GM23338 (cell line): ENCODE measurements at regions not wholly inside any gene's neighbourhood (a gene's known extent, or its start where the extent isn't known, plus 50 kb on each side); places are given as distances from the start of the nearest gene placed in this dataset.

Experiments used
- ATAC-seq: fragments of 200-7000 bp; cut with Tn5 transposase; 3 replicates; pipeline ENCODE4 v1.9.1; 2020
- DNase-seq: peaks from one replicate; pipeline ENCODE4 v3.0.0-alpha.2; 2015; ENCODE audit warnings: low spot score
- H2AFZ ChIP-seq: fragments of 200-600 bp; sonication (generic); 2 replicates; pipeline ENCODE4 v1.8.0; 2016; ENCODE audit warnings: antibody characterized with exemption, mild to moderate bottlenecking, moderate library complexity
- H3F3A ChIP-seq: fragments of 200-600 bp; sonication (generic); replicated peaks from 2 replicates; pipeline ENCODE4 v1.8.0; 2017; ENCODE audit warnings: antibody characterized with exemption, mixed run types, low read depth
- H3K27ac ChIP-seq: fragments of 200-600 bp; sonication (generic); 2 replicates; pipeline ENCODE4 v1.6.1; 2016; ENCODE audit warnings: low read depth
- H3K27me3 ChIP-seq: fragments of 200-600 bp; sonication (generic); 2 replicates; pipeline ENCODE4 v1.8.0; 2016; ENCODE audit warnings: mild to moderate bottlenecking, mixed run types, moderate library complexity; ENCODE audit not compliant: insufficient read depth
- H3K36me3 ChIP-seq: fragments of 200-600 bp; sonication (generic); 2 replicates; pipeline ENCODE4 v1.8.0; 2016; ENCODE audit warnings: mild to moderate bottlenecking; ENCODE audit not compliant: insufficient read depth
- H3K4me1 ChIP-seq: fragments of 200-600 bp; sonication (generic); 2 replicates; pipeline ENCODE4 v1.8.0; 2016; ENCODE audit warnings: mild to moderate bottlenecking, moderate library complexity; ENCODE audit not compliant: insufficient read depth
- H3K4me2 ChIP-seq: fragments of 200-600 bp; sonication (generic); 2 replicates; pipeline ENCODE4 v1.7.1; 2017; ENCODE audit warnings: mixed run types
- H3K4me3 ChIP-seq: fragments of 200-600 bp; sonication (generic); 2 replicates; pipeline ENCODE4 v1.6.1; 2016; ENCODE audit warnings: mixed run types
- H3K79me2 ChIP-seq: fragments of 200-600 bp; sonication (generic); replicated peaks from 2 replicates; pipeline ENCODE4 v1.8.0; 2017; ENCODE audit warnings: mild to moderate bottlenecking; ENCODE audit not compliant: insufficient read depth
- H3K9me2 ChIP-seq: fragments of 200-600 bp; sonication (generic); 2 replicates; pipeline ENCODE4 v1.8.0; 2017; ENCODE audit not compliant: insufficient read depth
- H4K20me1 ChIP-seq: fragments of 200-600 bp; sonication (generic); replicated peaks from 2 replicates; pipeline ENCODE4 v1.8.0; 2017; ENCODE audit warnings: mild to moderate bottlenecking; ENCODE audit not compliant: insufficient read depth
- H3K27ac Mint-ChIP-seq: 2 replicates; pipeline ENCODE4 v1.8.0; 2020; ENCODE audit warnings: inconsistent platforms, mild to moderate bottlenecking, moderate library complexity, mixed read lengths
- H3K27me3 Mint-ChIP-seq: 3 replicates; pipeline ENCODE4 v1.8.0; 2022; ENCODE audit warnings: low read depth, mild to moderate bottlenecking, moderate library complexity, mixed read lengths, inconsistent platforms; ENCODE audit not compliant: insufficient read depth, poor library complexity
- H3K36me3 Mint-ChIP-seq: 3 replicates; pipeline ENCODE4 v1.8.0; 2021; ENCODE audit warnings: low read depth, mild to moderate bottlenecking, inconsistent platforms, moderate library complexity, mixed read lengths
- H3K4me1 Mint-ChIP-seq: 3 replicates; pipeline ENCODE4 v1.8.0; 2020; ENCODE audit warnings: mild to moderate bottlenecking, inconsistent platforms, mixed read lengths
- H3K4me3 Mint-ChIP-seq: 3 replicates; pipeline ENCODE4 v1.8.0; 2021; ENCODE audit warnings: moderate library complexity, mild to moderate bottlenecking, inconsistent platforms, mixed read lengths
- H3K9me3 Mint-ChIP-seq: 3 replicates; pipeline ENCODE4 v1.8.0; 2020; ENCODE audit warnings: moderate library complexity, mild to moderate bottlenecking, inconsistent platforms, mixed read lengths
- CTCF ChIP-seq, 2 experiments: fragments of 200-600 bp in 1 of 2; sonication (generic) in 1 of 2; conservative IDR thresholded peaks; 2 replicates each; pipeline versions ENCODE4 v1.5.1 to v1.6.1; 2016 to 2017; ENCODE audit warnings: antibody characterized with exemption in 2 of 2, low read depth in 2 of 2, mild to moderate bottlenecking in 2 of 2, moderate library complexity in 1 of 2
- EZH2 ChIP-seq: fragments of 200-600 bp; sonication (generic); IDR thresholded peaks from one replicate; pipeline ENCODE4 v1.8.0; 2017; ENCODE audit warnings: antibody characterized with exemption, mild to moderate bottlenecking, low read depth; ENCODE audit not compliant: unreplicated experiment
- ZNF331 ChIP-seq: fragments of 250-450 bp; sonication (Bioruptor Pico); IDR thresholded peaks from 2 replicates; pipeline ENCODE4 v1.5.0; 2020; ENCODE audit warnings: low read depth, mild to moderate bottlenecking, moderate library complexity
- ZNF462 ChIP-seq: fragments of 250-450 bp; sonication (Bioruptor Pico); IDR thresholded peaks from 2 replicates; pipeline ENCODE4 v1.5.0; 2020; ENCODE audit warnings: mild to moderate bottlenecking, moderate library complexity
- TF ChIP-seq, protein P1 (sequence below): IDR thresholded peaks from one replicate; pipeline ENCODE4 v1.6.1; 2018; ENCODE audit warnings: antibody characterized with exemption; ENCODE audit not compliant: unreplicated experiment
- TF ChIP-seq, protein P2 (sequence below): IDR thresholded peaks from 2 replicates; pipeline ENCODE4 v1.6.1; 2016; ENCODE audit warnings: antibody characterized with exemption

DNA sequence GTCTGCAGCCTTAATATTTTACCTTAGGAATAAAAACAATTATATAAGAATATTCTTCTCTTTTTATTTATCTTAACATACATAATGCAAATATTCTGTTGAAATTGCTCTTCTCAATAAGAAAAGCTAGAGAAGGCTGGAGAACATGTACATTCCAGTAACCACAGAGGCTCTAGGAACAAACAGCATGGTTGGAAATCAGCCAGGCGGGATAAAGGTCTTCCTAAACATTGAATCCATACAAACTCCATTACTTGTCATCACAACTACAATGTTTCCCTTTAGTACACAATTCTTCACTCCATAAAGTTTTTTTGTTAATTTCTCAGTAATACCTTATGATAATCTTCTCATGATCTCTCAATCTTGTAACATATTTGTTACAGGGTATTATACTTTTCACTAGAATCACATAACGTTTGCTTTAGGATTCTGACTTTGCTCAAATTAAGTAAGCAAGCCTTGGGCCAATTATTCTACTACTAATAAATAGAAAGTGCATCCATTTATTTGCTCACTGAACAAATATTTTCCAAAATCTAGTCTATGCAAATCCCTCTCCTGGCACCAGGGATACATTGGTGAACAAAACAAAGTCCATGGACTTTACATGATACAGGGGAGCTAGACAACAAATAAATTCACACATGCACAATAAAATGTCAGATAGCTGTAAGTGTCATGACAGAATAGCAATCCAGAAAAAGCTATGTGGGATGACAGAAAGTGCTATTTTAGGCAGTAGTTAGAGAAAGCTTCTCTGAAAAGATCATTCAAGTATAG is 237.5 kb upstream of the TMTC1 start:
- H3K36me3 ChIP-seq: no peaks in the 10 kb centered on the region; the same call in 1 of the 2 replicates
- H3K27ac Mint-ChIP-seq: no peak overlapping the region
- H3K27ac ChIP-seq: no peak overlapping the region
- no peak overlapping the region for H3K4me2 ChIP-seq
- no peaks in the 10 kb centered on the region for H3K27me3 ChIP-seq
- H3K36me3 Mint-ChIP-seq: peaks cover 20% of the 10 kb centered on the region
- peaks cover 23% of the 10 kb centered on the region for H3K9me3 Mint-ChIP-seq
- H3K4me1 Mint-ChIP-seq: peaks cover 6% of the 10 kb centered on the region; the same call in 2 of the 3 replicates
- peaks cover 12% of the 10 kb centered on the region for H3K9me2 ChIP-seq
- no peak for DNase-seq
- no peak overlapping the region for H3K4me3 Mint-ChIP-seq
- TF ChIP-seq, protein P1, sequence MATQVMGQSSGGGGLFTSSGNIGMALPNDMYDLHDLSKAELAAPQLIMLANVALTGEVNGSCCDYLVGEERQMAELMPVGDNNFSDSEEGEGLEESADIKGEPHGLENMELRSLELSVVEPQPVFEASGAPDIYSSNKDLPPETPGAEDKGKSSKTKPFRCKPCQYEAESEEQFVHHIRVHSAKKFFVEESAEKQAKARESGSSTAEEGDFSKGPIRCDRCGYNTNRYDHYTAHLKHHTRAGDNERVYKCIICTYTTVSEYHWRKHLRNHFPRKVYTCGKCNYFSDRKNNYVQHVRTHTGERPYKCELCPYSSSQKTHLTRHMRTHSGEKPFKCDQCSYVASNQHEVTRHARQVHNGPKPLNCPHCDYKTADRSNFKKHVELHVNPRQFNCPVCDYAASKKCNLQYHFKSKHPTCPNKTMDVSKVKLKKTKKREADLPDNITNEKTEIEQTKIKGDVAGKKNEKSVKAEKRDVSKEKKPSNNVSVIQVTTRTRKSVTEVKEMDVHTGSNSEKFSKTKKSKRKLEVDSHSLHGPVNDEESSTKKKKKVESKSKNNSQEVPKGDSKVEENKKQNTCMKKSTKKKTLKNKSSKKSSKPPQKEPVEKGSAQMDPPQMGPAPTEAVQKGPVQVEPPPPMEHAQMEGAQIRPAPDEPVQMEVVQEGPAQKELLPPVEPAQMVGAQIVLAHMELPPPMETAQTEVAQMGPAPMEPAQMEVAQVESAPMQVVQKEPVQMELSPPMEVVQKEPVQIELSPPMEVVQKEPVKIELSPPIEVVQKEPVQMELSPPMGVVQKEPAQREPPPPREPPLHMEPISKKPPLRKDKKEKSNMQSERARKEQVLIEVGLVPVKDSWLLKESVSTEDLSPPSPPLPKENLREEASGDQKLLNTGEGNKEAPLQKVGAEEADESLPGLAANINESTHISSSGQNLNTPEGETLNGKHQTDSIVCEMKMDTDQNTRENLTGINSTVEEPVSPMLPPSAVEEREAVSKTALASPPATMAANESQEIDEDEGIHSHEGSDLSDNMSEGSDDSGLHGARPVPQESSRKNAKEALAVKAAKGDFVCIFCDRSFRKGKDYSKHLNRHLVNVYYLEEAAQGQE: no peak
- TF ChIP-seq CTCF (conservative IDR thresholded peaks at IDR 0.05; ENCODE audit: low read depth in 2 of 2) (no peak), ZNF331 (CRISPR knock-in tag) (no peak)
- no peaks in the 10 kb centered on the region for H3F3A ChIP-seq
- H4K20me1 ChIP-seq: no peaks in the 10 kb centered on the region
- no peak overlapping the region for H3K4me3 ChIP-seq
- no peaks in the 10 kb centered on the region for H3K79me2 ChIP-seq
- H2AFZ ChIP-seq: no peak overlapping the region
- H3K4me1 ChIP-seq: no peaks in the 10 kb centered on the region
- no peak for ATAC-seq
- H3K27me3 Mint-ChIP-seq: peaks cover 2% of the 10 kb centered on the region

- peaks cover 9% of the 10 kb centered on the region; the same call in 2 of the 3 replicates for H3K36me3 Mint-ChIP-seq
- no peak overlapping the region for H3K4me3 Mint-ChIP-seq
- Histone ChIP-seq H3K27me3 (no peaks in the 10 kb centered on the region), H3K4me3 (no peak overlapping the region), H3K4me1 (no peaks in the 10 kb centered on the region), H3K79me2 (no peaks in the 10 kb centered on the region), H2AFZ (no peak overlapping the region), H3K36me3 (no peaks in the 10 kb centered on the region), H4K20me1 (no peaks in the 10 kb centered on the region), H3K27ac (no peak overlapping the region), H3F3A (no peaks in the 10 kb centered on the region), H3K4me2 (no peak overlapping the region), H3K9me2 (peaks cover 6% of the 10 kb centered on the region)
- DNase-seq (no peak), ATAC-seq (no peak)
- no peaks in the 10 kb centered on the region for H3K4me1 Mint-ChIP-seq
- peaks cover 2% of the 10 kb centered on the region for H3K27me3 Mint-ChIP-seq
- H3K9me3 Mint-ChIP-seq: peaks cover 9% of the 10 kb centered on the region
- H3K27ac Mint-ChIP-seq: no peak overlapping the region
- TF ChIP-seq ZNF462 (CRISPR knock-in tag) (no peak), EZH2 (no peak)
- TF ChIP-seq, protein P2, sequence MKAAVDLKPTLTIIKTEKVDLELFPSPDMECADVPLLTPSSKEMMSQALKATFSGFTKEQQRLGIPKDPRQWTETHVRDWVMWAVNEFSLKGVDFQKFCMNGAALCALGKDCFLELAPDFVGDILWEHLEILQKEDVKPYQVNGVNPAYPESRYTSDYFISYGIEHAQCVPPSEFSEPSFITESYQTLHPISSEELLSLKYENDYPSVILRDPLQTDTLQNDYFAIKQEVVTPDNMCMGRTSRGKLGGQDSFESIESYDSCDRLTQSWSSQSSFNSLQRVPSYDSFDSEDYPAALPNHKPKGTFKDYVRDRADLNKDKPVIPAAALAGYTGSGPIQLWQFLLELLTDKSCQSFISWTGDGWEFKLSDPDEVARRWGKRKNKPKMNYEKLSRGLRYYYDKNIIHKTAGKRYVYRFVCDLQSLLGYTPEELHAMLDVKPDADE: no peak
Observed at GRCh38 chr12:30019366-30020140, 235.8 kb upstream of the TMTC1 start.
